A549 (cell line): ENCODE measurements at regions not wholly inside any gene's neighbourhood (a gene's known extent, or its start where the extent isn't known, plus 50 kb on each side); places are given as distances from the start of the nearest gene placed in this dataset.

Source experiments
- ATAC-seq, 2 experiments: fragments of 200-7000 bp in 1 of 2; fragments of >200 bp in 1 of 2; cut with Nextera tagmentation in 1 of 2; cut with Tn5 transposase in 1 of 2; 3 replicates each; pipeline versions ENCODE4 v1.8.0 to v1.9.1; 2018 to 2020; ENCODE audit warnings: mild to moderate bottlenecking in 1 of 2, moderate library complexity in 1 of 2
- CTCF ChIA-PET: fragments of 300-600 bp; sonication (Branson Sonifier 250); formaldehyde crosslinking; extraction: SDS; loops from one replicate; lab custom pipeline; 2021; ENCODE audit warnings: antibody characterized with exemption, inconsistent platforms; lab: Yijun Ruan, JAX
- POLR2A ChIA-PET: fragments of 350-600 bp; formaldehyde crosslinking; extraction: SDS; loops from one replicate; lab custom pipeline; 2021; ENCODE audit warnings: antibody characterized with exemption, inconsistent platforms; lab: Yijun Ruan, JAX
- DNase-seq, 2 experiments: peaks; one replicate each; pipeline versions ENCODE4 v3.0.0 to v3.0.0-alpha.2; 2011 to 2016; ENCODE audit warnings: low read depth in 1 of 2, low spot score in 1 of 2
- FAIRE-seq: peaks from 2 replicates; lab custom pipeline; 2011; peaks lifted over from hg19 to GRCh38; lab: Jason Lieb, UNC
- H3K27ac ChIP-seq, 2 experiments: fragments of >200 bp; sonication (Bioruptor Twin); formaldehyde crosslinking; 3 replicates each; pipeline ENCODE4 v1.5.1; 2016 to 2017
- H3K4me1 ChIP-seq: fragments of >200 bp; sonication (Bioruptor Twin); formaldehyde crosslinking; 3 replicates; pipeline ENCODE4 v1.6.1; 2016
- H3K4me2 ChIP-seq: fragments of >200 bp; sonication (Bioruptor Twin); formaldehyde crosslinking; 3 replicates; pipeline ENCODE4 v1.6.1; 2016
- H3K4me3 ChIP-seq: fragments of >200 bp; sonication (Bioruptor Twin); formaldehyde crosslinking; 3 replicates; pipeline ENCODE4 v1.5.1; 2016
- H3K9me3 ChIP-seq: fragments of >200 bp; sonication (Bioruptor Twin); formaldehyde crosslinking; 3 replicates; pipeline ENCODE4 v1.6.1; 2016
- BHLHE40 ChIP-seq: IDR thresholded peaks from 2 replicates; pipeline ENCODE4 v1.6.1; 2012; ENCODE audit warnings: low read depth, low read length, inconsistent platforms
- CTCF ChIP-seq: fragments of >200 bp; sonication (Bioruptor Twin); formaldehyde crosslinking; IDR thresholded peaks from 3 replicates; pipeline ENCODE4 v1.5.1; 2016
- E2F6 ChIP-seq: IDR thresholded peaks from 2 replicates; pipeline ENCODE4 v1.6.1; 2012; ENCODE audit warnings: low read depth, borderline replicate concordance
- EHF ChIP-seq: fragments of 250-450 bp; sonication (Bioruptor Pico); IDR thresholded peaks from 2 replicates; pipeline ENCODE4 v1.5.0; 2020; ENCODE audit warnings: mild to moderate bottlenecking
- EP300 ChIP-seq, 2 experiments: fragments of >200 bp; sonication (Bioruptor Twin); formaldehyde crosslinking; IDR thresholded peaks; 2 replicates in 1 of 2; 3 replicates in 1 of 2; pipeline ENCODE4 v1.6.1; 2016 to 2017
- FOXS1 ChIP-seq: fragments of 250-450 bp; sonication (Bioruptor Pico); IDR thresholded peaks from 2 replicates; pipeline ENCODE4 v1.5.0; 2020; ENCODE audit warnings: mild to moderate bottlenecking, moderate library complexity
- HDAC2 ChIP-seq: fragments of 200-600 bp; sonication (generic); IDR thresholded peaks from 2 replicates; pipeline ENCODE4 v1.6.1; 2016
- HEYL ChIP-seq: fragments of 250-450 bp; sonication (Bioruptor Pico); IDR thresholded peaks from 2 replicates; pipeline ENCODE4 v1.8.0; 2021; ENCODE audit warnings: mild to moderate bottlenecking, moderate library complexity
- HMGXB4 ChIP-seq: fragments of 250-450 bp; sonication (Bioruptor Pico); IDR thresholded peaks from 2 replicates; pipeline ENCODE4 v1.5.0; 2021; ENCODE audit warnings: mild to moderate bottlenecking, moderate library complexity, borderline replicate concordance
- HOXA7 ChIP-seq: fragments of 250-450 bp; sonication (Bioruptor Pico); IDR thresholded peaks from 2 replicates; pipeline ENCODE4 v1.5.0; 2020; ENCODE audit warnings: mild to moderate bottlenecking, moderate library complexity
- JUN ChIP-seq, 2 experiments: fragments of >200 bp; sonication (Bioruptor Twin); formaldehyde crosslinking; IDR thresholded peaks; 2 replicates in 1 of 2; 3 replicates in 1 of 2; pipeline ENCODE4 v1.6.1; 2016 to 2017
- KDM5A ChIP-seq: fragments of 200-600 bp; sonication (generic); IDR thresholded peaks from 2 replicates; pipeline ENCODE4 v1.6.1; 2016; ENCODE audit warnings: antibody characterized with exemption, mild to moderate bottlenecking
- MAFK ChIP-seq: fragments of 450-650 bp; IDR thresholded peaks from 2 replicates; pipeline ENCODE4 v1.6.1; 2014; ENCODE audit not compliant: partially characterized antibody
- MYC ChIP-seq: IDR thresholded peaks from 2 replicates; pipeline ENCODE4 v1.6.1; 2012; ENCODE audit warnings: mild to moderate bottlenecking, inconsistent platforms, low read length, improper control_type of control experiment, borderline replicate concordance
- NFE2L2 ChIP-seq: fragments of 150-350 bp; conservative IDR thresholded peaks from 2 replicates; pipeline ENCODE4 v1.6.1; 2014; ENCODE audit warnings: low read length
- PBX3 ChIP-seq: IDR thresholded peaks from 2 replicates; pipeline ENCODE4 v1.6.1; 2012
- PHF8 ChIP-seq: fragments of 200-600 bp; sonication (generic); IDR thresholded peaks from 2 replicates; pipeline ENCODE4 v1.6.1; 2016; ENCODE audit warnings: low read depth, mild to moderate bottlenecking, antibody characterized with exemption, moderate library complexity, borderline replicate concordance
- RAD21 ChIP-seq, 2 experiments: fragments of >200 bp in 1 of 2; sonication (Bioruptor Twin) in 1 of 2; formaldehyde crosslinking in 1 of 2; IDR thresholded peaks in 1 of 2; conservative IDR thresholded peaks in 1 of 2; 2 replicates in 1 of 2; 3 replicates in 1 of 2; pipeline ENCODE4 v1.6.1; 2012 to 2018; ENCODE audit warnings: inconsistent platforms in 1 of 2
- SMC3 ChIP-seq: fragments of >200 bp; sonication (Bioruptor Twin); formaldehyde crosslinking; IDR thresholded peaks from 3 replicates; pipeline ENCODE4 v1.6.1; 2018; ENCODE audit warnings: inconsistent platforms
- SREBF2 ChIP-seq: fragments of 450-650 bp; IDR thresholded peaks from 2 replicates; pipeline ENCODE4 v1.6.1; 2014; ENCODE audit warnings: mild to moderate bottlenecking, moderate library complexity
- WGBS: methylation state at CpG from one replicate; pipeline ENCODE4 v1.1.6; 2017; ENCODE audit errors: missing lambda C conversion rate; 5-methylcytosine and 5-hydroxymethylcytosine counted together
- TF ChIP-seq, protein P1 (sequence below): IDR thresholded peaks from 2 replicates; pipeline ENCODE4 v1.6.1; 2012
- TF ChIP-seq, protein P2 (sequence below): fragments of 250-450 bp; sonication (Bioruptor Pico); IDR thresholded peaks from 2 replicates; pipeline ENCODE4 v1.5.0; 2020; ENCODE audit warnings: low read depth, mild to moderate bottlenecking, moderate library complexity

GRCh38 chr6:2512802-2513201 lies 237.9 kb downstream of the MYLK4 start:
- FAIRE-seq: no peak
- WGBS: 90% methylated on average over 5 of the region's 5 CpGs
- CTCF ChIA-PET: no interaction called here
- no peak for ATAC-seq
- H3K9me3 ChIP-seq: peaks cover 4% of the 10 kb centered on the region; the same call in 1 of the 3 replicates
- no peak for DNase-seq
- POLR2A ChIA-PET: no interaction called here
- H3K4me2 ChIP-seq: no peak overlapping the region
- H3K4me3 ChIP-seq: no peak overlapping the region
- H3K4me1 ChIP-seq: peaks cover 30% of the 10 kb centered on the region
- no peak overlapping the region; a peak in 1 of 6 replicates for H3K27ac ChIP-seq
- no peak for TF ChIP-seq HOXA7 (CRISPR knock-in tag)
- no peak for TF ChIP-seq CTCF
- TF ChIP-seq, protein P1, sequence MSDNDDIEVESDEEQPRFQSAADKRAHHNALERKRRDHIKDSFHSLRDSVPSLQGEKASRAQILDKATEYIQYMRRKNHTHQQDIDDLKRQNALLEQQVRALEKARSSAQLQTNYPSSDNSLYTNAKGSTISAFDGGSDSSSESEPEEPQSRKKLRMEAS: no peak
- no peak for TF ChIP-seq MAFK
- TF ChIP-seq KDM5A: no peak
- no peak for TF ChIP-seq PHF8
- TF ChIP-seq NFE2L2: no peak
- TF ChIP-seq MYC: no peak
- no peak for TF ChIP-seq BHLHE40
- no peak for TF ChIP-seq E2F6
- TF ChIP-seq, protein P2, sequence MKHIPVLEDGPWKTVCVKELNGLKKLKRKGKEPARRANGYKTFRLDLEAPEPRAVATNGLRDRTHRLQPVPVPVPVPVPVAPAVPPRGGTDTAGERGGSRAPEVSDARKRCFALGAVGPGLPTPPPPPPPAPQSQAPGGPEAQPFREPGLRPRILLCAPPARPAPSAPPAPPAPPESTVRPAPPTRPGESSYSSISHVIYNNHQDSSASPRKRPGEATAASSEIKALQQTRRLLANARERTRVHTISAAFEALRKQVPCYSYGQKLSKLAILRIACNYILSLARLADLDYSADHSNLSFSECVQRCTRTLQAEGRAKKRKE: no peak
- no peak for TF ChIP-seq SREBF2
- TF ChIP-seq PBX3: no peak
- no peak for TF ChIP-seq SMC3
- no peak for TF ChIP-seq HDAC2
- TF ChIP-seq HEYL (CRISPR knock-in tag): no peak
- no peak for TF ChIP-seq HMGXB4 (CRISPR knock-in tag)
- no peak for TF ChIP-seq JUN (IDR thresholded peaks at IDR 0.05)

DNA sequence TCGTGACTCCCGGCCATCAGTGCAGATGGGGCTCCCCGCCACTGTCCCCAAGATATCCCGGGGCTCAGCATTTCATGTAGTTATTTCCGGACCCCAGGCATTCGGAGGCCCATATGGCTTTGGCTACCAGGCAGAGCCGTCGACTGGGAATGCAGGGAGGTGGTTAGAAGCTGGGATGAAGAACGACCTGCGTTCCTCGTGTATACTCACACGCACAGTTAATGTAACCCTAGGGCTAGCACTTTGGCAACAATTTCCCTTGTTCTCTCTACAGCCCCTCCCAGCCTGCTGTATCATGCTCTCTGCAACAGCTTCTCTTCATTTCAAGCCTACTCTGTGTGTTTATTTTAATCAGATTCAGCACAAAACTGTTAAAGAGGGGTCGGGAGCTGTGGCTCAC lies 240.4 kb downstream of the MYLK4 start:
- Histone ChIP-seq H3K27ac (peak overlapping the region in 1 of 2 experiments; percentile 16; a peak in 1 of 6 replicates), H3K9me3 (peaks cover 6% of the 10 kb centered on the region; the same call in 1 of the 3 replicates), H3K4me2 (no peak overlapping the region)
- ATAC-seq: no peak
- no peak for FAIRE-seq
- POLR2A ChIA-PET: no interaction called here
- no peak for TF ChIP-seq FOXS1 (CRISPR knock-in tag)
- TF ChIP-seq EP300 (IDR thresholded peaks at IDR 0.05): no peak
- TF ChIP-seq KDM5A: no peak
- TF ChIP-seq RAD21 (conservative IDR thresholded peaks at IDR 0.05 in 1 of 2, IDR thresholded peaks at IDR 0.05 in 1 of 2): no peak
- no peak for TF ChIP-seq EHF (CRISPR knock-in tag)
- TF ChIP-seq, all 56 proteins: peak for 0
- WGBS: 90% methylated on average over 13 of the region's 13 CpGs
- Histone ChIP-seq H3K4me1 (peaks cover 12% of the 10 kb centered on the region), H3K4me3 (no peak overlapping the region)
- no peak for DNase-seq
- CTCF ChIA-PET: no interaction called here
